GM18508 (cell line): ENCODE measurements at regions not wholly inside any gene's neighbourhood (a gene's known extent, or its start where the extent isn't known, plus 50 kb on each side); places are given as distances from the start of the nearest gene placed in this dataset.

Experiments
- ATAC-seq: cut with Tn5 transposase; IDR thresholded peaks from one replicate; pipeline ENCODE4 v1.9.1; 2021; ENCODE audit warnings: moderate number of reproducible peaks; ENCODE audit not compliant: insufficient read depth, unreplicated experiment

- no peak for ATAC-seq
Measured at GRCh38 chr9:78775696-78776295, 478.9 kb downstream of the PSAT1 start.

- no peak for ATAC-seq
Measured at GRCh38 chr9:78777747-78778146, 480.8 kb downstream of the PSAT1 start.

- ATAC-seq, result no peak
Measured at GRCh38 chr9:78778318-78778717, 481.4 kb downstream of the PSAT1 start.

GRCh38 chr9:78778861-78779374, 482.0 kb downstream of the PSAT1 start:
- ATAC-seq, result no peak

- ATAC-seq, result no peak
Measured at GRCh38 chr9:78781681-78782080, 484.8 kb downstream of the PSAT1 start.

- ATAC-seq, result no peak
Measured at GRCh38 chr9:78782234-78782633, 485.3 kb downstream of the PSAT1 start.

- no peak for ATAC-seq
Measured at GRCh38 chr9:78782858-78783257, 485.9 kb downstream of the PSAT1 start.

GRCh38 chr9:78783743-78784142, 486.8 kb downstream of the PSAT1 start:
- ATAC-seq, result no peak

GRCh38 chr9:78786794-78787193, 489.9 kb downstream of the PSAT1 start:
- ATAC-seq, result no peak

- ATAC-seq, result no peak
Measured at GRCh38 chr9:78788101-78788500, 491.2 kb downstream of the PSAT1 start.

- no peak for ATAC-seq
Measured at GRCh38 chr9:78791779-78792178, 494.9 kb downstream of the PSAT1 start.

- no peak for ATAC-seq
Measured at GRCh38 chr9:78792745-78793144, 495.8 kb downstream of the PSAT1 start.

GRCh38 chr9:78805771-78806170, 508.8 kb downstream of the PSAT1 start:
- ATAC-seq, result no peak

- no peak for ATAC-seq
Measured at GRCh38 chr9:78806492-78807160, 509.7 kb downstream of the PSAT1 start.

- no peak for ATAC-seq
Measured at GRCh38 chr9:78807286-78807685, 510.4 kb downstream of the PSAT1 start.

GRCh38 chr9:78808048-78808447, 511.1 kb downstream of the PSAT1 start:
- no peak for ATAC-seq

GRCh38 chr9:78811622-78812276, 514.8 kb downstream of the PSAT1 start:
- ATAC-seq, result no peak

GRCh38 chr9:78812665-78813064, 515.7 kb downstream of the PSAT1 start:
- no peak for ATAC-seq

- no peak for ATAC-seq
Measured at GRCh38 chr9:78813602-78814180, 516.8 kb downstream of the PSAT1 start.

- peak; percentile 89 for ATAC-seq
Measured at GRCh38 chr9:78821126-78821822, 524.3 kb downstream of the PSAT1 start.

- ATAC-seq, result no peak
Measured at GRCh38 chr9:78826527-78826926, 529.6 kb downstream of the PSAT1 start.
